KMS-11 (cell line): ENCODE measurements at regions not wholly inside any gene's neighbourhood (a gene's known extent, or its start where the extent isn't known, plus 50 kb on each side); places are given as distances from the start of the nearest gene placed in this dataset.

Experiments used
- H2AFZ ChIP-seq: fragments of 200-600 bp; sonication (generic); 2 replicates; pipeline ENCODE4 v1.6.1; 2016; ENCODE audit warnings: antibody characterized with exemption, mixed run types, low read depth
- H3K27ac ChIP-seq: fragments of 200-600 bp; sonication (generic); 2 replicates; pipeline ENCODE4 v1.6.1; 2016; ENCODE audit warnings: mild to moderate bottlenecking, mixed run types
- H3K27me3 ChIP-seq: fragments of 200-600 bp; sonication (generic); 2 replicates; pipeline ENCODE4 v1.6.1; 2017; ENCODE audit warnings: mild to moderate bottlenecking, low read depth, mixed run types, moderate library complexity; ENCODE audit not compliant: insufficient read depth
- H3K36me3 ChIP-seq: fragments of 200-600 bp; sonication (generic); 2 replicates; pipeline ENCODE4 v1.6.1; 2017; ENCODE audit warnings: mild to moderate bottlenecking, mixed run types; ENCODE audit not compliant: insufficient read depth
- H3K4me1 ChIP-seq: fragments of 200-600 bp; sonication (generic); 2 replicates; pipeline ENCODE4 v1.6.1; 2016; ENCODE audit warnings: mild to moderate bottlenecking, low read depth, mixed run types; ENCODE audit not compliant: poor library complexity, severe bottlenecking
- H3K4me2 ChIP-seq: fragments of 200-600 bp; sonication (generic); 2 replicates; pipeline ENCODE4 v1.7.0; 2016; ENCODE audit warnings: mild to moderate bottlenecking, mixed run types
- H3K4me3 ChIP-seq: fragments of 200-600 bp; sonication (generic); IDR thresholded peaks from 2 replicates; pipeline ENCODE4 v1.6.1; 2017; ENCODE audit warnings: low read depth, low read length, mixed read lengths; ENCODE audit not compliant: insufficient read depth
- H3K79me2 ChIP-seq: fragments of 200-600 bp; sonication (generic); 2 replicates; pipeline ENCODE4 v1.6.1; 2016; ENCODE audit warnings: low read depth, mixed run types; ENCODE audit not compliant: insufficient read depth
- H3K9ac ChIP-seq: fragments of 200-600 bp; sonication (generic); 2 replicates; pipeline ENCODE4 v1.6.1; 2016; ENCODE audit warnings: mild to moderate bottlenecking, mixed run types
- H4K20me1 ChIP-seq: fragments of 200-600 bp; sonication (generic); 2 replicates; pipeline ENCODE4 v1.6.1; 2016; ENCODE audit warnings: mild to moderate bottlenecking, mixed run types; ENCODE audit not compliant: insufficient read depth
- TF ChIP-seq, protein P1 (sequence below): fragments of 200-600 bp; sonication (generic); conservative IDR thresholded peaks from 2 replicates; pipeline ENCODE4 v1.6.1; 2017; ENCODE audit warnings: low read depth, mild to moderate bottlenecking, antibody characterized with exemption, low read length, moderate library complexity, mixed read lengths

DNA sequence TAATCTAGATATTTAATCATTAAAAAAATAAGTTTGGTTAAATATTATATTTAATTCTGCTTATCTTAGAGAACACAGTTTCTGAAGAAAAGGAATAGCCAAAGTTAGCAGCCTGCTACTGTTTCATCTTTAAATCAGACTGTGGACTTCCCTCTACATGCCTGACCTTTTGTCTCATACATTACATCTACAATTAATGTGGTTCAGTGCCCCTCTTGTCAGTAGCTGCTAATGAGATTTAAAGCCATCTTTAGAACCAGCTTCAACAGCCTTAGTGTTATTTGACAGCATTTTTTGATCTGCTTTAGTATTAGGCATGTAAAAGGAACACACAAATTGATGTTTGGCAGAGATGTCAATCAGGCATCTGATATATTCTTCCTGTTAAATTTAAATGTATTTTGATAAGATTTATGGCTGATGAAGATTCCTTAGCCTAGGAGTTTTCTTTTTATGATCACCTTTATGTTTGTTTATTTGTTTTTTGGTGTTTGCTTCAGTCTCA is 1925.8 kb upstream of the PRR20A start:
- no peak overlapping the region for H3K4me3 ChIP-seq
- H3K4me2 ChIP-seq: no peak overlapping the region
- H3K9ac ChIP-seq: no peak overlapping the region
- no peaks in the 10 kb centered on the region for H4K20me1 ChIP-seq
- H3K79me2 ChIP-seq: no peaks in the 10 kb centered on the region
- no peaks in the 10 kb centered on the region for H3K4me1 ChIP-seq
- no peaks in the 10 kb centered on the region for H3K27me3 ChIP-seq
- TF ChIP-seq, protein P1, sequence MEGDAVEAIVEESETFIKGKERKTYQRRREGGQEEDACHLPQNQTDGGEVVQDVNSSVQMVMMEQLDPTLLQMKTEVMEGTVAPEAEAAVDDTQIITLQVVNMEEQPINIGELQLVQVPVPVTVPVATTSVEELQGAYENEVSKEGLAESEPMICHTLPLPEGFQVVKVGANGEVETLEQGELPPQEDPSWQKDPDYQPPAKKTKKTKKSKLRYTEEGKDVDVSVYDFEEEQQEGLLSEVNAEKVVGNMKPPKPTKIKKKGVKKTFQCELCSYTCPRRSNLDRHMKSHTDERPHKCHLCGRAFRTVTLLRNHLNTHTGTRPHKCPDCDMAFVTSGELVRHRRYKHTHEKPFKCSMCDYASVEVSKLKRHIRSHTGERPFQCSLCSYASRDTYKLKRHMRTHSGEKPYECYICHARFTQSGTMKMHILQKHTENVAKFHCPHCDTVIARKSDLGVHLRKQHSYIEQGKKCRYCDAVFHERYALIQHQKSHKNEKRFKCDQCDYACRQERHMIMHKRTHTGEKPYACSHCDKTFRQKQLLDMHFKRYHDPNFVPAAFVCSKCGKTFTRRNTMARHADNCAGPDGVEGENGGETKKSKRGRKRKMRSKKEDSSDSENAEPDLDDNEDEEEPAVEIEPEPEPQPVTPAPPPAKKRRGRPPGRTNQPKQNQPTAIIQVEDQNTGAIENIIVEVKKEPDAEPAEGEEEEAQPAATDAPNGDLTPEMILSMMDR: no peak
- H3K27ac ChIP-seq: no peak overlapping the region
- no peaks in the 10 kb centered on the region for H3K36me3 ChIP-seq
- no peak overlapping the region for H2AFZ ChIP-seq

DNA sequence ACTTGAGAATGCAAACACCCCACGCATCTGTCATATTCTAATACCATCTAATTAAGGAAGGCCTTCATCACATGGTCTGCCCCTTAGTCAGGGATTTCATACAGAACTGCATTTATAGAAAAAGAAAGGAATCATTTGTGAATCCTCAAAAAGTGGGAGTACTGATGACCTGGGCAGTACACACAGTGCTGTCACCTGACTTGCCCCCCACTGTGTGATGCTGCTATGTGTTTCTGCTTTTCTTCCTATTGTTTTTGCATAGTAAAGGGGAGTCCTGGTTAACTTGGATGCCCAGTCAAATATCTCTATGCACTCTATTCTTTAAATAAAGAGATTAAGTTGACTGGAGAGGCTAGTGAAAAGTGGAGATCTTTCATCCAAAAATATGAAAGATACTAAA is 1921.2 kb upstream of the PRR20A start:
- Histone ChIP-seq H3K4me3 (no peak overlapping the region), H4K20me1 (no peaks in the 10 kb centered on the region), H2AFZ (no peak overlapping the region), H3K9ac (no peak overlapping the region), H3K4me2 (no peak overlapping the region), H3K27ac (no peak overlapping the region), H3K4me1 (peaks cover 5% of the 10 kb centered on the region), H3K27me3 (no peaks in the 10 kb centered on the region), H3K79me2 (no peaks in the 10 kb centered on the region), H3K36me3 (no peaks in the 10 kb centered on the region; the same call in 1 of the 2 replicates)
- TF ChIP-seq, protein P1: no peak

DNA sequence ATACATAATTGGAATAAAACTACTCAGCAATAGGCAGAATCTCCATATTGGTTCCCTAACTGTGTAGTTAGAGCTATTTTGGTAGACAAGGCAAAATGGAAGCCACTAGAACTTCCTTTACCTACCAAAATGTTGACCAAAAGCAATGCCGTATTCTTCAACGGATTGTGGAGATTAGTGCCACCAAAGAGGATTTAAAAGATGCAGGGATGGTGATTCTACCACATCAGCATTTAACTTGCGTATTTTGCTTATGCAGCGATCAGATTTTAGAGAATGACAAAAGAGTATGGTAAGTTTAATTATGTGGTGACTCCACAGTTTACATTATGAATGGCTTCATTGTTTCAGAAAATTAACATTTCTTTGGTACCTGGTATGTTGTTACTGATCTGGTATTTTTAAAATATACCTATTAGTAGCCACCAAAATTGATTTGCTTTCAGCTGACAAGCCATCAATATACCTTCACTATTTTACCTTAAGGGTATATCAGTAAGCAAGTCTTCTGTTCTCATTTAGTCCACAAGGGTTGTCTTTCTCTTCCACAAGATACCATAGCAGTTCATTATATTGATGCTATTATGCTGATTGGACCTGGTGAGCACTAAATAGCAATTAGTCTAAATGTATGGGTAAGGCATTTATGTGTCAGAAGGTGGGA is 1910.7 kb upstream of the PRR20A start:
- no peak overlapping the region for H3K27ac ChIP-seq

DNA sequence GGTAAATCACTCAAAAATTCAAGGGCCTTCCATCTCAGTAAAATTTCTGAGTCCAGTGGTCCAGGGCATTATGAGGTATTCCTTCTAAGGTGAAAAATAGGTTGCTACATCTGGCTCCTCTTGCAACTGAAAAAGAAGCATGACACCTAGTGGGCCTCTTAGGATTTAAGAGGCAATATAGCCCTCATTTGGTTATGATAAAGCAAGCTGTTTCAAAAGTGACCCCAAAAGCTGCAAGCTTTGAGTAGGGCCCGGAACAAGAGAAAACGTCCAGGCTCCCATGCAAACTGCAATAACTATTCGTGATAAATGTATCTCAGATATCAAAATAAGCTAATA is 1910.2 kb upstream of the PRR20A start:
- Histone ChIP-seq H3K4me2 (no peak overlapping the region), H3K36me3 (no peaks in the 10 kb centered on the region), H3K4me3 (no peak overlapping the region), H4K20me1 (no peaks in the 10 kb centered on the region), H3K79me2 (no peaks in the 10 kb centered on the region), H2AFZ (no peak overlapping the region), H3K27ac (no peak overlapping the region), H3K27me3 (no peaks in the 10 kb centered on the region), H3K9ac (no peak overlapping the region), H3K4me1 (no peaks in the 10 kb centered on the region)
- TF ChIP-seq, protein P1: no peak

More for the DNA sequence above, 1910.7 kb upstream of the PRR20A start:
- Histone ChIP-seq H3K27me3 (no peaks in the 10 kb centered on the region), H3K79me2 (no peaks in the 10 kb centered on the region), H3K4me1 (no peaks in the 10 kb centered on the region), H4K20me1 (no peaks in the 10 kb centered on the region), H3K9ac (no peak overlapping the region), H3K36me3 (no peaks in the 10 kb centered on the region), H3K4me3 (no peak overlapping the region), H3K4me2 (no peak overlapping the region), H2AFZ (no peak overlapping the region)
- TF ChIP-seq, protein P1: no peak
